DOHH2 (cell line): ENCODE measurements at regions not wholly inside any gene's neighbourhood (a gene's known extent, or its start where the extent isn't known, plus 50 kb on each side); places are given as distances from the start of the nearest gene placed in this dataset.
A peak's percentile ranks its signal among the peaks of the same experiment; 100 is the strongest.

Source experiments
- CTCF ChIP-seq: fragments of 200-600 bp; sonication (generic); IDR thresholded peaks from one replicate; pipeline ENCODE4 v1.5.1; 2014; ENCODE audit warnings: antibody characterized with exemption, mild to moderate bottlenecking, low read depth, low read length; ENCODE audit not compliant: poor library complexity, severe bottlenecking
- EZH2phosphoT487 ChIP-seq: fragments of 200-600 bp; sonication (generic); IDR thresholded peaks from 2 replicates; pipeline ENCODE4 v1.6.1; 2017; ENCODE audit warnings: borderline replicate concordance, mild to moderate bottlenecking, antibody characterized with exemption, low read length, moderate library complexity, mixed read lengths

GRCh38 chr6:138590796-138591709 is 91.8 kb upstream of the NHSL1 start:
- TF ChIP-seq CTCF, result peak; percentile 90
- TF ChIP-seq EZH2phosphoT487, result no peak
